Stimulated activated naive B cell treated with anti-CD40 and anti-IgM and Interleukin-4, amounts not matched to agents 10 μg/mL and 1 μg/mL and 100 μg/mL, for 72 hours (primary cell): ENCODE measurements at regions not wholly inside any gene's neighbourhood (a gene's known extent, or its start where the extent isn't known, plus 50 kb on each side); places are given as distances from the start of the nearest gene placed in this dataset.
"Not testable (repeated sequence)": the region's sequence is repeated elsewhere in the genome, so short reads cannot be mapped to it uniquely, and the experiment has no call there.

Experiments
- ATAC-seq, 2 donors: fragments of 150-1000 bp; cut with Tn5 transposase; replicated peaks; 2 replicates each; pipeline ENCODE4 v1.10.0; 2021; ENCODE audit warnings: moderate library complexity in 1 of 2
- DNase-seq: peaks from one replicate; pipeline ENCODE4 v3.0.0; 2021
- H3K27ac Mint-ChIP-seq: one replicate; pipeline ENCODE4 v1.8.0; 2022; ENCODE audit warnings: mild to moderate bottlenecking, mixed read lengths
- H3K27me3 Mint-ChIP-seq, 2 donors: one replicate each; pipeline ENCODE4 v1.8.0; 2022; ENCODE audit warnings: mixed read lengths in 2 of 2
- H3K36me3 Mint-ChIP-seq, 2 donors: one replicate each; pipeline ENCODE4 v1.8.0; 2022; ENCODE audit warnings: mixed read lengths in 2 of 2, mild to moderate bottlenecking in 1 of 2
- H3K4me1 Mint-ChIP-seq, 2 donors: one replicate each; pipeline ENCODE4 v1.8.0; 2022; ENCODE audit warnings: mixed read lengths in 2 of 2, mild to moderate bottlenecking in 1 of 2
- H3K4me3 Mint-ChIP-seq, 2 donors: one replicate each; pipeline ENCODE4 v1.8.0; 2022; ENCODE audit warnings: mild to moderate bottlenecking in 2 of 2, mixed read lengths in 2 of 2, moderate library complexity in 1 of 2
- H3K9me3 Mint-ChIP-seq, 2 donors: one replicate each; pipeline ENCODE4 v1.8.0; 2022; ENCODE audit warnings: mixed read lengths in 2 of 2, mild to moderate bottlenecking in 1 of 2

DNA sequence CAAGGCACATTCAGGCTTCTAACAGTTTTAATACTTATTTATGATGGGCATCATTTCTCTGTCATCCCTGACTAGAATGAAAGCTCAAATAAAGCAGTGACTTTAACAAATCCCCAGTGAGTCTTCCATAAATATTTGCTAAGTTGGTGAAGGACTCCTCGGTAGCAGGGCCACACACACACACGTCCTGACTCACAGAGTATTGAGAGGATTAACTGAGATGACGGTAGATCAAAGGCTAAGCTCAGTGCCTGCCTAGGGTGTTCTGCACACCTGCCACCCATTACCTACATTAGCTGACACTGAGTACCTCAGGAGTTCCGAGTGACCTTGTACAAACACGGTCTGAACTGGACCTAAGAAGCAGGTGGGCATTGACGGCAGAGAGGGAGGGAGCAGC is 197.3 kb upstream of the SFSWAP start:
- Mint-ChIP-seq H3K4me1 (peaks cover 20 to 24% of the 10 kb centered on the region in 2 donors), H3K9me3 (peaks cover 7 to 11% of the 10 kb centered on the region in 2 donors), H3K4me3 (no peak overlapping the region), H3K36me3 (peaks cover 4 to 5% of the 10 kb centered on the region in 2 donors), H3K27me3 (peaks cover 5 to 15% of the 10 kb centered on the region in 2 donors), H3K27ac (no peak overlapping the region)
- ATAC-seq (no peak), DNase-seq (no peak)

DNA sequence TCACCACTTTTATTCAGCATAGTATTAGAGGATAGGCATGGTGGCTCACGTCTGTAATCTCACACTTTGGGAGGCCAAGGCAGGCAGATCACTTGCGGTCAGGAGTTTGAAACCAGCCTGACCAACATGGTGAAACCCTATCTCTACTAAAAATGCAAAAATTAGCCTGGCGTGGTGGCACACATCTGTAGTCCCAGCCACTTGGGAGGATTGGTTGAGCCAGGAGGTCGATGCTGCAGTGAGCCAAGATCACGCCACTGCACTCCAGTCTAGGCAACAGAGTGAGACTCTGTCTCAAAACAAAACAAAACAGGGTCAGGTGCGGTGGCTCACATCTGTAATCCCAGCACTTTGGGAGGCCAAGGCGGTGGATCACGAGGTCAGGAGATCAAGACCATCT is 190.3 kb upstream of the SFSWAP start:
- not testable (repeated sequence) for DNase-seq, H3K4me3 Mint-ChIP-seq, H3K4me1 Mint-ChIP-seq, ATAC-seq, H3K36me3 Mint-ChIP-seq, H3K27ac Mint-ChIP-seq
- peaks cover 7 to 14% of the 10 kb centered on the region in 2 donors for H3K9me3 Mint-ChIP-seq
- H3K27me3 Mint-ChIP-seq, result peaks cover 8 to 53% of the 10 kb centered on the region in 2 donors

DNA sequence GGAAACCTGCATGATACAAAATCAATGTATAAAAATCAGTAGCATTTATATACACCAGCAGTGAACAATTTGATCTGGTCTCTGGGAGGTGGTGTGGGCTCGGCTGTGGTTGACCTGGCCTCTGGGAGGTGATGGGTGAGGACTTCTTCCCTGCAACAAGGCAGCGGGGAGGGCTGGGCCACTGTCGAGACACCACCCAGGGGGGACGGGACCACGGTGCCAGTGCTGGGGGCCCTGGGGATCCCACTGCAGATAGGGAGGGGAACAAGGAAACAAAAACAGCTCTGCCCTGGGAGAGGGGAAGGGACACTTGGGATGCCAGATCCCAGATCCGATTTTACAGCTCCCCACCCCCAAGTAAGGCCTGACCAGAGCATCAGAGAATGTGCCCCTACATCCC is 189.6 kb upstream of the SFSWAP start:
- no peak for DNase-seq
- Mint-ChIP-seq H3K4me1 (no peaks in the 10 kb centered on the region), H3K9me3 (peaks cover 3 to 10% of the 10 kb centered on the region in 2 donors), H3K27me3 (peaks cover 8 to 49% of the 10 kb centered on the region in 2 donors), H3K27ac (no peak overlapping the region), H3K36me3 (peaks cover under 1% of the 10 kb centered on the region in 2 donors), H3K4me3 (no peak overlapping the region)
- no peak for ATAC-seq

DNA sequence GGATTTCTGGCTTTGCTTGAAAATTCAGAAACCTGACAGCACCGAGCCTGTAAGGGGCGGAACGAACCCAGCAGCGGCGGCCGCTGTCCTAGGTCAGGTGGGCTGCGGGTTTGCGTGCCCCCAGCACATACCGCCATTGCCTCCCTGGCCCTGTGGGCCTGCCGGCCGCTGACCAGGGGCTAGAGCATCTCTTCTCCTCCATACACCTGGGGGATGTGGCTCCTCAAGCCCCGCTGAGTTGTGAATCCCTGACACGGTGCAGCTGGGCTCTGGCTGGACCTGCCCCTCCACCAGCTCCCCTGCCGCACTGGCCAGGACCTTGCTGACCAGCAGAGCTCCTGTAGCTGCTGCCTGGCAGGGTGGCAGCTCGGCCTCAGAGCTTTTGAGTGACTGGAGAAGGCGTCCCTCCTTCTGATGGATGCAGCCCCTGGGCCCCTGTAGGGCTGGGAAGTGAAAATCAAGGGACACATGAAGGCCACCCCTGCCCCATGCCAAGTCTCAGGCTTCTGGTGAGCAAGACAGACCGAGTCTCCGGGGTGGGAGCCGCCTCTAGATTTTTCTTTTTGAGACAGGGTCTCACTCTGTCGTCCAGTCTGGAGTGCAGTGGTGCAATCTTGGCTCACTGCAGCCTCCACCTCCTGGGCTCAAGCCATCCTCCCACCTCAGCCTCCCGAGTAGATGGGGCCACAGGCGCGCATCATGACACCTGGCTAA is 184.9 kb upstream of the SFSWAP start:
- Mint-ChIP-seq H3K9me3 (peaks cover 0 to 2% of the 10 kb centered on the region in 2 donors), H3K27ac (no peak overlapping the region), H3K4me1 (no peaks in the 10 kb centered on the region), H3K4me3 (no peak overlapping the region), H3K36me3 (no peaks in the 10 kb centered on the region), H3K27me3 (peaks cover 8 to 23% of the 10 kb centered on the region in 2 donors)
- ATAC-seq (no peak), DNase-seq (no peak)

- DNase-seq (no peak), ATAC-seq (no peak)
- Mint-ChIP-seq H3K36me3 (no peaks in the 10 kb centered on the region), H3K27ac (no peak overlapping the region), H3K4me1 (no peaks in the 10 kb centered on the region), H3K27me3 (peaks cover 8 to 22% of the 10 kb centered on the region in 2 donors), H3K4me3 (no peak overlapping the region), H3K9me3 (peaks cover 0 to 2% of the 10 kb centered on the region in 2 donors)
Observed at GRCh38 chr12:131527092-131527491, 183.8 kb upstream of the SFSWAP start.

GRCh38 chr12:131527736-131528135 is 183.2 kb upstream of the SFSWAP start:
- no peak for ATAC-seq
- Mint-ChIP-seq H3K4me1 (no peaks in the 10 kb centered on the region), H3K36me3 (no peaks in the 10 kb centered on the region), H3K27ac (no peak overlapping the region), H3K27me3 (peaks cover 10 to 25% of the 10 kb centered on the region in 2 donors), H3K4me3 (no peak overlapping the region), H3K9me3 (peaks cover 0 to 2% of the 10 kb centered on the region in 2 donors)
- DNase-seq, result no peak

- ATAC-seq (no peak), DNase-seq (no peak)
- no peak overlapping the region for H3K27ac Mint-ChIP-seq
- H3K9me3 Mint-ChIP-seq, result no peaks in the 10 kb centered on the region
- peaks cover 11 to 27% of the 10 kb centered on the region in 2 donors for H3K27me3 Mint-ChIP-seq
- H3K4me1 Mint-ChIP-seq, result no peaks in the 10 kb centered on the region
- H3K4me3 Mint-ChIP-seq, result no peak overlapping the region
- no peaks in the 10 kb centered on the region for H3K36me3 Mint-ChIP-seq
Observed at GRCh38 chr12:131528144-131528543, 182.7 kb upstream of the SFSWAP start.

GRCh38 chr12:131528667-131529066 is 182.2 kb upstream of the SFSWAP start:
- H3K27ac Mint-ChIP-seq, result no peak overlapping the region
- no peak for DNase-seq

DNA sequence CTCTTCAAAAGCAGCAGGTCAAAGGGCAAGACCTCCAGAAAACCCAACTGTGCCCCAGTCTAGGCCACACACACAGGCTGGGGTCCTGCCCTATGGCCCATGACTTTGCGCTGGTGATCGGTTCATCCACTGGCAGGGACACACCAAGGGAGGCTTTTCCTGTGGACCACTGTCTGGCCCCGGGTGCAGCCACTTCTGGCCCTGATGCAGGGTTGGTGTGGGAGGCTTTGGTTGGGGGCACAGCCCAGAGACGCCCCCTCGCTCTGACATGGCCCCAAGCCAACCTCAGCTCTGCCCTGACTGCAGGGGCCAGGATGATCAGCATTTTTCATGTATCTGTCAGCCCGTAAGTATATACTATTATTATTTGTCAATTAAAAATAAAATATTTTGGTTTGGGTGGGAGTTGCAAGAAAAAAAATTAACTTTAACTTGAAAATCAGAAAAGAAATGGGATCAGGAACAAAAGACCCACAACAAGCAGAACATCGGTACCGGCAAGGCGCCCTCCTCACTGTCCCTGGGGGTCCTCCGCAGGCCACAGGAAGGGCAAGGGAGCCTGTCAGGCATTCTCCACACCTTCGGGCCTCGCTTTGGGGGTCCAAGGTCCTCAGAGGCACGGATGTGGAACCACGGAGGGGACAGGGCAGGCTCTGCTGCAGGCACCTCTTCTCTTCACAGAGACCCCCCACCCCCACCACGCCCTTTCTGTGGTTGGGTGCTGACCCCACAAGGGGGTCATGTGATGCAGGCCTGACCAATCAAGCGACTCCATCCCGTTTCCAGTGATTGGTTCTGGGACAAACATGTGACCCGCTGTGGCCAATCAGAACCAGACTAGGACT is 181.5 kb upstream of the SFSWAP start:
- H3K27me3 Mint-ChIP-seq, result peaks cover 14 to 29% of the 10 kb centered on the region in 2 donors
- no peaks in the 10 kb centered on the region for H3K9me3 Mint-ChIP-seq
- no peaks in the 10 kb centered on the region for H3K4me1 Mint-ChIP-seq
- H3K27ac Mint-ChIP-seq, result no peak overlapping the region
- H3K36me3 Mint-ChIP-seq, result no peaks in the 10 kb centered on the region
- DNase-seq (no peak), ATAC-seq (no peak)
- H3K4me3 Mint-ChIP-seq, result no peak overlapping the region

More at GRCh38 chr12:131528667-131529066, 182.2 kb upstream of the SFSWAP start:
- Mint-ChIP-seq H3K27me3 (peaks cover 14 to 32% of the 10 kb centered on the region in 2 donors), H3K9me3 (no peaks in the 10 kb centered on the region), H3K4me3 (no peak overlapping the region), H3K4me1 (no peaks in the 10 kb centered on the region), H3K36me3 (no peaks in the 10 kb centered on the region)
- no peak for ATAC-seq

- no peaks in the 10 kb centered on the region for H3K4me1 Mint-ChIP-seq
- H3K27me3 Mint-ChIP-seq, result peaks cover 17 to 28% of the 10 kb centered on the region in 2 donors
- DNase-seq (no peak), ATAC-seq (no peak)
- no peaks in the 10 kb centered on the region for H3K9me3 Mint-ChIP-seq
- H3K4me3 Mint-ChIP-seq, result no peak overlapping the region
- H3K27ac Mint-ChIP-seq, result no peak overlapping the region
- no peaks in the 10 kb centered on the region for H3K36me3 Mint-ChIP-seq
Observed at GRCh38 chr12:131530041-131530332, 180.9 kb upstream of the SFSWAP start.

GRCh38 chr12:131530422-131530821 is 180.5 kb upstream of the SFSWAP start:
- ATAC-seq (no peak), DNase-seq (no peak)
- Mint-ChIP-seq H3K36me3 (no peaks in the 10 kb centered on the region), H3K27me3 (peaks cover 19 to 28% of the 10 kb centered on the region in 2 donors), H3K4me3 (no peak overlapping the region), H3K9me3 (no peaks in the 10 kb centered on the region), H3K27ac (no peak overlapping the region), H3K4me1 (no peaks in the 10 kb centered on the region)

GRCh38 chr12:131533139-131533538 is 177.8 kb upstream of the SFSWAP start:
- Mint-ChIP-seq H3K4me3 (no peak overlapping the region), H3K36me3 (no peaks in the 10 kb centered on the region), H3K27me3 (peaks cover 19 to 32% of the 10 kb centered on the region in 2 donors), H3K9me3 (no peaks in the 10 kb centered on the region), H3K4me1 (no peaks in the 10 kb centered on the region), H3K27ac (no peak overlapping the region)
- ATAC-seq (no peak), DNase-seq (no peak)

- no peak for ATAC-seq
- no peaks in the 10 kb centered on the region for H3K36me3 Mint-ChIP-seq
- H3K4me1 Mint-ChIP-seq, result no peaks in the 10 kb centered on the region
- no peaks in the 10 kb centered on the region for H3K9me3 Mint-ChIP-seq
- no peak for DNase-seq
- no peak overlapping the region for H3K27ac Mint-ChIP-seq
- H3K27me3 Mint-ChIP-seq, result peaks cover 19 to 32% of the 10 kb centered on the region in 2 donors
- H3K4me3 Mint-ChIP-seq, result no peak overlapping the region
Observed at GRCh38 chr12:131535779-131536178, 175.1 kb upstream of the SFSWAP start.

DNA sequence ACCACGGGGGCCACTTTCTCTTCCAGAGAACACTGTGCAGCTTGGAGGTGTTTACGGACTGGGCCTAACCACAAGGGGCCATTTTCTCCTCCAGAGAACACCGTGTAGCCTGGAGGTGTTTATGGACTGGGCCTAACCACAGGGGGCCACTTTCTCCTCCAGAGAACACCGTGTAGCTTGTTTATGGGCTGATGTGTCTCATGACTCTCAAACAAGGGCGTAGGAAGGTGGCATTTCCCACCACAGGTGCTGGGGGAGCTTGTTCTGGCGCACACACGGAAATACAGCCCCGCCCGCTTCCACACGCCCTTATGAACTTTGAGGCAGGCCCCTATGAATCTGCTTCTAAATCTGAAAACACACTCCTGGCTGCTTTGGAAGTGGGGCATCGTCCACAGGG is 174.6 kb upstream of the SFSWAP start:
- H3K27me3 Mint-ChIP-seq, result peaks cover 19 to 29% of the 10 kb centered on the region in 2 donors
- H3K4me1 Mint-ChIP-seq, result no peaks in the 10 kb centered on the region
- ATAC-seq (no peak), DNase-seq (no peak)
- H3K36me3 Mint-ChIP-seq, result no peaks in the 10 kb centered on the region
- H3K27ac Mint-ChIP-seq, result no peak overlapping the region
- peaks cover 0 to under 1% of the 10 kb centered on the region in 2 donors for H3K9me3 Mint-ChIP-seq
- no peak overlapping the region for H3K4me3 Mint-ChIP-seq

- Mint-ChIP-seq H3K36me3 (no peaks in the 10 kb centered on the region), H3K4me1 (no peaks in the 10 kb centered on the region), H3K4me3 (no peak overlapping the region), H3K27me3 (peaks cover 15 to 25% of the 10 kb centered on the region in 2 donors), H3K9me3 (peaks cover 0 to 1% of the 10 kb centered on the region in 2 donors), H3K27ac (no peak overlapping the region)
- ATAC-seq, result no peak
- DNase-seq, result no peak
Observed at GRCh38 chr12:131536766-131537165, 174.1 kb upstream of the SFSWAP start.
